NCI-H128 (cell line): ENCODE measurements at regions not wholly inside any gene's neighbourhood (a gene's known extent, or its start where the extent isn't known, plus 50 kb on each side); places are given as distances from the start of the nearest gene placed in this dataset.

ENCODE experiments used
- DNase-seq: peaks from one replicate; lab custom pipeline; 2025; ENCODE audit not compliant: unreplicated experiment; lab: John Stamatoyannopoulos, UW

DNA sequence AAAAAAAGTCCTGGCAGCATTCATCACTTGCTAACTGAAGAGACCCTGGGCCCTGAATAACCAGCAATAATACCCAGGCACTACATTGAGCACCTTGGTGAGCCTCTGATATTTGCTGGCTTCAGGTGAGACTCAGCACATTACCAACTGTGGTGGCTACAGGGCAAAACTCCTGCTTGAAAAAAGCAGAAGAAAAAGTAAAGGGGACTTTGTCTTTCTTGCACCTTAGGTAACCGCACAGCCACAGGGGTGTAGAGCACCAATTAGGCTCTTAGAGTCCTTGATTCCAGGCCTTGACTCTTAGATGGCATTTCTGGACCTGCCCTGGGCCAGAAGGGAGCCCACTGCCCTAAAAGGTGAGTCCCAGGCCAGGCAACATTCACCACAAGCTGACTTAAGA, 269.5 kb downstream of the AUH start:
- DNase-seq = no peak

DNA sequence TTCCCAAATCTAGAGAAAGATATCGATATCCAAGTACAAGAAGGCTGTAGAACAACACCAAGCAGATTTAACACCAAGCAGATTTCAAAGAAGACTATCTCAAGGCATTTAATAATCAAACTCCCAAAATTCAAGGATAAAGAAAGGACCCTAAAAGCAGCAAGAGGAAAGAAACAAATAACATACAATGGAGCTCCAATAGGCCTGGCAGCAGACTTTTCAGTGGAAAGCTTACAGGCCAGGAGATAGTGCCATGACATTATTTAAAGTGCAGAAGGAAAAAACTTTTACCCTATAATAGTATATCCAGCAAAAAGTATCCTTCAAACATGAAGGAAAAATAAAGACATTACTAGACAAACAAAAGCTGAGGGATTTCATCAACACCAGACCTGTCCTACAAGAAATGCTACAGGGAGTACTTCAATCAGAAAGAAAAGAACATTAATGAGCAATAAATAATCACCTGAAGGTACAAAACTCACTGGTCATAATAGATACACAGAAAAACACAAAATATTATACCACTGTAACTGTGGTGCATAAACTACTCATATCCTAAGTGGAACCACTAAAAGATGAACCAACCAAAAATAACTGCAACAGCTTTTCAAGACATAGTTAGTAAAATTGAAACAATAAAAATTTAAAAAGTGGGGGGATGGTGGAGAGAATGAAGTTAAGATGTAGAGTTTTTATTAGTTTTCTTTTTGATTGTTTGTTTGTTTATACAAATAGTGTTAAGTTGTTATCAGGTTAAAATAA, 267.2 kb downstream of the AUH start:
- no peak for DNase-seq

DNA sequence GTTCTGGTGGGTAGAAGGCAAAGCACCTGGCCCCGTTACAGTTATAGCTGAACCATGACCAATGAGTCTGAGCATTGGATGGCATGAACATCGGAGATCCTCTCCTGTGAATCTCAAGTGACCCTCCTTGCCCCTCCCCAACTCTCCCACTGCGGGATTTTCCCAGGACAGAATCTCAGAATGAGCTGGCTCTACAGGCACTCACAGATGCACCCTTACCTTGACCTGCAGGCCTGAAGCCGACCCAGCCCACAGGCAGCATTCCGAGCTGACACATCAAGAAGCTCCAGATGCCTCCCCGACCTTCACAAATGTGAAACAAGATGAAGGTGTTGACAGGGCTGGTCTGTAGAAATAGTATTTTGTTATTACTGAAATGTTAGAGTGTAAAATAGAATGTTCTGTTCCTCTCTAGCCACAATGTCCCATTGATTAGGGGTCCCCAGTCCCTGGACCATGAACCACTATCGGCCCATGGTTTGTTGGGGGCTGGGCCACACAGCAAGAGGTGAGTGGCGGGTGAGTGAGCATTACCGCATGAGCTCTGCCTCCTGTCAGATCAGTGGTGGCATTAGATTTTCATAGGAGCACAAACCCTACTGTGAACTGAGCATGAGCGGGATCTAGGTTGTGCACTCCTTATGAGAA, 263.4 kb downstream of the AUH start:
- no peak for DNase-seq

- no peak for DNase-seq
Measured at GRCh38 chr9:91099436-91099835, 262.3 kb downstream of the AUH start.

GRCh38 chr9:91100878-91101450, 260.8 kb downstream of the AUH start:
- no peak for DNase-seq

DNA sequence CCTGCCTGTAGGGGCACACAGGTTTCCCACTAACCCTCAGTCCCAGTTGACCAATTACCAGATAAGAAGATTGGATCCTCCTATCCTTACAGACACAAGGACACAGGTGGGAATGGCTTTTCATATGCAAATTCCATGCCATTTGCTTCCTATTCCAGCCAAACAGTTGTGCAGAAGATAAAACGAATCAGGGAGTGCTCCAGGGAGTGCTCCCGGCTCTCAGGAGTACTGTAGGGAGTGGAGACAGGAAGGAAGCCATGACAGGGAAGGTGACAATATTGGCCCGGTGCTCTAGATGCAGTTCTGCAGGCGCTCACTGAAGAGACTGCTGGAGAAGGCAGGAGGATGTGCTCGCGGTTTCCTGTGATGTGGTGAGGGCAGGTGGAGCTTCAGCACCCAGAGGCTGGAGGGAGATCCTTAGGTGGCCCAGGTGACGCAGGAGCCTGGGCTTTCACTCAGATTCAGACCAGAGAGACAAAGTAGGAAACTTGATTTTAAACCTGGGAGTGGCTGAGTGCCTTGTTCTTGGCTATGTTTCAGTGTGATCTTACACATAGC, 260.0 kb downstream of the AUH start:
- no peak for DNase-seq

- DNase-seq = no peak
Measured at GRCh38 chr9:91102269-91102668, 259.4 kb downstream of the AUH start.

GRCh38 chr9:91103931-91104330, 257.8 kb downstream of the AUH start:
- no peak for DNase-seq

- DNase-seq = no peak
Measured at GRCh38 chr9:91106415-91107081, 255.2 kb downstream of the AUH start.

DNA sequence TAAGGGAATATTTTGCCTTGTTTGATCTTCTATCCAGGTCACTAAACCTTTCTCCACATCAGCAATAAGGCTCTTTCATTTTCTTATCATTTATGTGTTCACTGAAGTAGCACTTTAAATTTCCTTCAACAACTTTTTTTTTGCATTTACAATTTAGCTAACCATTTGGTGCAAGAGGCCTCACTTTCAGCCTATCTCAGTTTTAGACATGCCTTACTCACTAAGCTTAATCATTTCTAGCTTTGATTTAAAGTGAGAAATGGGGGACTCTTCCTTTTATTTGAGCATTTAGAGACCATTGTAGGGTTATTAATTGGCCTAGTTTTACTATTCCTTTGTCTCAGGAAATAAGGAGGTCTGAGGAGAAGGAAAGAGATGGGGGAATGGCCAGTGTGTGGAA, 250.5 kb downstream of the AUH start:
- no peak for DNase-seq

DNA sequence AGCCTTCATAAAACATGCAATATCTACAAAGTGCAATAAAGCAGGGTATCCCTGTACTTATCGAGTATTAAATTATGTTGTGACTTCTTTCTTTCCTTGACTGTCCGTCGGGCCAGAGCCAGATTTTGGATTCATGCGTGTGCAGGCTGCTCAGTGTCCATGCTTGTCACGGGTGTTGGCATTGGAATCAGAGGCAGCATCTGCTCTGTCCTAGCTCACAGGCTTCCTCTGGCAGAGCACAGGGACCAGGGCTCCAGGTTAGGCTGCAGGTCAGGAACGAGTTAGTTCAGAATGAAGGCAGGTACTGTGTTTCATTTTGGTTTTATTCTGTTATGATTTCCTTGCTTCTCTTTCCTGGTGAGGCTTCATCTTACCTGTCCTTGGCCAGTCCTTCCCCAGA, 249.8 kb downstream of the AUH start:
- no peak for DNase-seq

GRCh38 chr9:91113016-91113415, 248.7 kb downstream of the AUH start:
- DNase-seq = no peak

GRCh38 chr9:91114450-91114849, 247.3 kb downstream of the AUH start:
- DNase-seq = no peak

DNA sequence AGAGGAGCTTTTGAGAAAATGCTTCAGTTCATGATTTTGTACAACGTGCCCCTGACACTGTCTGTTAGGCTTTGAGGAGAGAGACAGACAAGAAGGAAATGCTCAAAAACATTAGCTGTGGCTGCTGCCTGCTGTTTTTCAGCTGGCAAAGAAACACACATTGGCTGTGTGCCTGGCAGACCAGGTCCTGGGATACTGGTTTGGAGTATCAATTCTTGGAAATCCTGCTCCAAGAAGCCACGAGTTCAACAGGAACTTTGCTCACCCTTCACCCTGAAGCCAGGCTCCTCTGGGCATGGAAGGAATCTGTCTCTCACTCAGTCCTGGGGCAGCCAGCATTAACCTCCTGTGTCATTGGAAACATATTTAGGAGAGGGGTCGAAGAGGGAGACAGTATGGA, 245.5 kb downstream of the AUH start:
- no peak for DNase-seq

DNA sequence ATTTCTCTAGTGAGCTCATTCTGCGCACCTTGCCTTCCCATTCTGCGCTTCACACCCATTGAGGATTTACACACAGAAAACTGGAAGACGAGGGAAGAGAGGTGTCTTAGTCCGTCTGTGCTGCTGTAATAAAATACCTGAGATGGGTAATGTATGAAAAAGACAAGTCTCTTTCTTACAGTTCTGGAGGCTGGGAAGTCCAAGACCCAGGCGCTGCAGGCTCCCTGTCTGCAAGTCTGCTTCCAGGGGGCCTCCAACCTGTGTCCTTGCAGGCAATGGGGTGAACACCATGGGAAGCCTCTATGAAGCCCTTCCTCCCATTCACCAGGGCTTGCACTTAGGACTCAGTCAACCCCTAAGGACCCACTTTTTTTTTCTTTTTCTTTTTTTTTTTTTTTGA, 245.0 kb downstream of the AUH start:
- DNase-seq = no peak

- DNase-seq = no peak
Measured at GRCh38 chr9:91117474-91117891, 244.2 kb downstream of the AUH start.

GRCh38 chr9:91117959-91118703, 243.6 kb downstream of the AUH start:
- peak; percentile 95 for DNase-seq

GRCh38 chr9:91118704-91119025, 243.1 kb downstream of the AUH start:
- DNase-seq = no peak

GRCh38 chr9:91119142-91119541, 242.6 kb downstream of the AUH start:
- no peak for DNase-seq

- DNase-seq = no peak
Measured at GRCh38 chr9:91119679-91120078, 242.0 kb downstream of the AUH start.

DNA sequence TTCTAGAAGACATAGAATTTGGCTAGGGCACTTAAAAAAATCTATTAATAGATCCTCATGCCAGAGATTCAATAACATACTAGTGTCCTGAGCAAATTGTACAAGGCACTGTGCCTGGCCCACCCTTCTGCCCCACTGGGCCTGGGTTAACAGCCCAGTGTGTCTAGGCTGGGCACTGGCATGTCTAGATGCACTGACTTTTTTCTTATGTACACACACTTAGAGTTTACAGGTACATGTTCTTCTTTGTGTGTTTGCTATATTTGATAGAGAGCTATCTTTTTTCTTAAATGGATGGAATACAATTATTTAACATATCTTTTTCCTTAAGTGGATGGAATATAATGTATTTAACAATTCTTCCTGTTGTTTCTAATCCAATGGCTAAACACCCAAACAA, 241.5 kb downstream of the AUH start:
- DNase-seq = no peak
